Bronchial epithelial cell (primary cell): ENCODE measurements at regions not wholly inside any gene's neighbourhood (a gene's known extent, or its start where the extent isn't known, plus 50 kb on each side); places are given as distances from the start of the nearest gene placed in this dataset.
A peak's percentile ranks its signal among the peaks of the same experiment; 100 is the strongest.
"Not testable (repeated sequence)": the region's sequence is repeated elsewhere in the genome, so short reads cannot be mapped to it uniquely, and the experiment has no call there.

ENCODE experiments used
- DNase-seq: peaks from one replicate; pipeline ENCODE4 v3.0.0-alpha.2; 2010; ENCODE audit warnings: low read depth
- FAIRE-seq: peaks from 2 replicates; lab custom pipeline; 2011; peaks lifted over from hg19 to GRCh38; lab: Jason Lieb, UNC
- H3K27me3 ChIP-seq: 2 replicates; pipeline ENCODE4 v1.5.1; 2011; ENCODE audit warnings: low read length; ENCODE audit not compliant: control insufficient read depth, insufficient read depth
- H3K36me3 ChIP-seq: 2 replicates; pipeline ENCODE4 v1.5.1; 2011; ENCODE audit warnings: low read length; ENCODE audit not compliant: control insufficient read depth, insufficient read depth
- H3K4me3 ChIP-seq: 2 replicates; pipeline ENCODE4 v1.5.1; 2011; ENCODE audit warnings: mild to moderate bottlenecking, low read depth, low read length, control low read depth
- CTCF ChIP-seq: IDR thresholded peaks from 2 replicates; pipeline ENCODE4 v1.5.1; 2011; ENCODE audit warnings: mild to moderate bottlenecking, moderate library complexity, low read length, control low read depth, inconsistent platforms; ENCODE audit not compliant: insufficient read depth, severe bottlenecking

GRCh38 chr1:191804311-191804710 lies 354.0 kb upstream of the RGS18 start:
- Histone ChIP-seq H3K27me3 (no peaks in the 10 kb centered on the region), H3K36me3 (no peaks in the 10 kb centered on the region), H3K4me3 (no peak overlapping the region)
- no peak for TF ChIP-seq CTCF
- FAIRE-seq (no peak), DNase-seq (no peak)

- H3K27me3 ChIP-seq, H3K36me3 ChIP-seq, FAIRE-seq, DNase-seq, H3K4me3 ChIP-seq: not testable (repeated sequence)
Measured at GRCh38 chr1:191813593-191813992, 344.7 kb upstream of the RGS18 start.

- H3K4me3 ChIP-seq = no peak overlapping the region
- H3K36me3 ChIP-seq = no peaks in the 10 kb centered on the region
- no peak for TF ChIP-seq CTCF
- DNase-seq (no peak), FAIRE-seq (no peak)
- H3K27me3 ChIP-seq = no peaks in the 10 kb centered on the region
Measured at GRCh38 chr1:191818198-191818597, 340.1 kb upstream of the RGS18 start.

GRCh38 chr1:191831572-191831971 lies 326.7 kb upstream of the RGS18 start:
- no peak for FAIRE-seq
- H3K27me3 ChIP-seq = no peaks in the 10 kb centered on the region
- TF ChIP-seq CTCF = no peak
- H3K4me3 ChIP-seq = no peak overlapping the region
- no peaks in the 10 kb centered on the region for H3K36me3 ChIP-seq
- DNase-seq = peak; percentile 3

- no peaks in the 10 kb centered on the region for H3K36me3 ChIP-seq
- TF ChIP-seq CTCF = no peak
- H3K27me3 ChIP-seq = no peaks in the 10 kb centered on the region
- no peak overlapping the region for H3K4me3 ChIP-seq
- FAIRE-seq = no peak
- no peak for DNase-seq
Measured at GRCh38 chr1:191839891-191840290, 318.4 kb upstream of the RGS18 start.

GRCh38 chr1:191851799-191852595 lies 306.3 kb upstream of the RGS18 start:
- TF ChIP-seq CTCF = no peak
- Histone ChIP-seq H3K27me3 (no peaks in the 10 kb centered on the region), H3K36me3 (no peaks in the 10 kb centered on the region), H3K4me3 (no peak overlapping the region)
- DNase-seq (peak; percentile 40), FAIRE-seq (no peak)
